ENCODE measurements at regions not wholly inside any gene's neighbourhood (a gene's known extent, or its start where the extent isn't known, plus 50 kb on each side); places are given as distances from the start of the nearest gene placed in this dataset.

GRCh38 chr3:146739203-146739671, 134.1 kb upstream of the PLSCR5 start:
- TF ChIP-seq CTCF (conservative IDR thresholded peaks at IDR 0.05; ENCODE audit: low read length) (no peak), EZH2phosphoT487 (IDR thresholded peaks at IDR 0.05; ENCODE audit: borderline replicate concordance) (no peak)
